Right lobe of liver (tissue), 4 donors: ENCODE measurements at regions not wholly inside any gene's neighbourhood (a gene's known extent, or its start where the extent isn't known, plus 50 kb on each side); places are given as distances from the start of the nearest gene placed in this dataset.

ENCODE experiments used
- CTCF ChIP-seq, 4 donors: fragments of 200-600 bp in 3 of 4; fragments of 450-650 bp in 1 of 4; IDR thresholded peaks; one replicate each; pipeline versions ENCODE4 v1.5.1 to v1.8.0; 2016 to 2022; ENCODE audit warnings: antibody characterized with exemption in 4 of 4, mild to moderate bottlenecking in 2 of 4
- POLR2A ChIP-seq: fragments of 450-650 bp; IDR thresholded peaks from one replicate; pipeline ENCODE4 v1.6.1; 2017; ENCODE audit warnings: antibody characterized with exemption, mild to moderate bottlenecking
- donor health status: DM: no; HTN: no; CAD: no.
- donor health status: DM: no; HTN: no; CAD: no.
- donor health status: DM: no; HTN: yes; CAD: no.

- TF ChIP-seq POLR2A = no peak
- no peak for TF ChIP-seq CTCF (IDR thresholded peaks at IDR 0.05)
Measured at GRCh38 chr3:74122281-74122680, 492.2 kb downstream of the CNTN3 start.
